Bronchial epithelial cell (primary cell): ENCODE measurements at regions not wholly inside any gene's neighbourhood (a gene's known extent, or its start where the extent isn't known, plus 50 kb on each side); places are given as distances from the start of the nearest gene placed in this dataset.

ENCODE experiments used
- DNase-seq: peaks from one replicate; pipeline ENCODE4 v3.0.0-alpha.2; 2010; ENCODE audit warnings: low read depth
- FAIRE-seq: peaks from 2 replicates; lab custom pipeline; 2011; peaks lifted over from hg19 to GRCh38; lab: Jason Lieb, UNC
- H3K27me3 ChIP-seq: 2 replicates; pipeline ENCODE4 v1.5.1; 2011; ENCODE audit warnings: low read length; ENCODE audit not compliant: control insufficient read depth, insufficient read depth
- H3K36me3 ChIP-seq: 2 replicates; pipeline ENCODE4 v1.5.1; 2011; ENCODE audit warnings: low read length; ENCODE audit not compliant: control insufficient read depth, insufficient read depth
- H3K4me3 ChIP-seq: 2 replicates; pipeline ENCODE4 v1.5.1; 2011; ENCODE audit warnings: mild to moderate bottlenecking, low read depth, low read length, control low read depth
- TF ChIP-seq, protein P1 (sequence below): IDR thresholded peaks from 2 replicates; pipeline ENCODE4 v1.5.1; 2011; ENCODE audit warnings: mild to moderate bottlenecking, moderate library complexity, low read length, control low read depth, inconsistent platforms; ENCODE audit not compliant: insufficient read depth, severe bottlenecking

DNA sequence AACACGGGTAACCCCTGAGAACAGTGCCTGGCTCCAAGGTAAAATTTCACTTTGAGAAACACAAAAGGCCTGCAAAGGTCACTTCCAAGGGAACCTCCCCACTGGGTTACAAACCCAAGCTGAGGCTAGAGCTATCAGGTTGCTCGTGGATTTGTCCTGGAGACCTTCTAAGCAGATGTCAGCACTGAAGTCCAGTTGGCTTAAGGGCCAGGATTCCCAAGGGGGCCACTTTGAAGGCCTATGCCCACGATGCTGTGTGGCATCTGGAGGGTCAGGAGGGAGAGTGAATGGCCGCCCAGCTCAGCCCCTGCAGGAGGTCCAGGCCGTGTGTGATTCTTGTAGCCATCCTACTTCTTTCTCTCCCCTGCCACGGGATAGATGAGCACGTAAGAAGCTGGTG, 100.2 kb upstream of the FSTL4 start:
- no peaks in the 10 kb centered on the region for H3K27me3 ChIP-seq
- FAIRE-seq (no peak), DNase-seq (no peak)
- TF ChIP-seq, protein P1, sequence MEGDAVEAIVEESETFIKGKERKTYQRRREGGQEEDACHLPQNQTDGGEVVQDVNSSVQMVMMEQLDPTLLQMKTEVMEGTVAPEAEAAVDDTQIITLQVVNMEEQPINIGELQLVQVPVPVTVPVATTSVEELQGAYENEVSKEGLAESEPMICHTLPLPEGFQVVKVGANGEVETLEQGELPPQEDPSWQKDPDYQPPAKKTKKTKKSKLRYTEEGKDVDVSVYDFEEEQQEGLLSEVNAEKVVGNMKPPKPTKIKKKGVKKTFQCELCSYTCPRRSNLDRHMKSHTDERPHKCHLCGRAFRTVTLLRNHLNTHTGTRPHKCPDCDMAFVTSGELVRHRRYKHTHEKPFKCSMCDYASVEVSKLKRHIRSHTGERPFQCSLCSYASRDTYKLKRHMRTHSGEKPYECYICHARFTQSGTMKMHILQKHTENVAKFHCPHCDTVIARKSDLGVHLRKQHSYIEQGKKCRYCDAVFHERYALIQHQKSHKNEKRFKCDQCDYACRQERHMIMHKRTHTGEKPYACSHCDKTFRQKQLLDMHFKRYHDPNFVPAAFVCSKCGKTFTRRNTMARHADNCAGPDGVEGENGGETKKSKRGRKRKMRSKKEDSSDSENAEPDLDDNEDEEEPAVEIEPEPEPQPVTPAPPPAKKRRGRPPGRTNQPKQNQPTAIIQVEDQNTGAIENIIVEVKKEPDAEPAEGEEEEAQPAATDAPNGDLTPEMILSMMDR = no peak
- H3K36me3 ChIP-seq = no peaks in the 10 kb centered on the region
- no peak overlapping the region for H3K4me3 ChIP-seq

DNA sequence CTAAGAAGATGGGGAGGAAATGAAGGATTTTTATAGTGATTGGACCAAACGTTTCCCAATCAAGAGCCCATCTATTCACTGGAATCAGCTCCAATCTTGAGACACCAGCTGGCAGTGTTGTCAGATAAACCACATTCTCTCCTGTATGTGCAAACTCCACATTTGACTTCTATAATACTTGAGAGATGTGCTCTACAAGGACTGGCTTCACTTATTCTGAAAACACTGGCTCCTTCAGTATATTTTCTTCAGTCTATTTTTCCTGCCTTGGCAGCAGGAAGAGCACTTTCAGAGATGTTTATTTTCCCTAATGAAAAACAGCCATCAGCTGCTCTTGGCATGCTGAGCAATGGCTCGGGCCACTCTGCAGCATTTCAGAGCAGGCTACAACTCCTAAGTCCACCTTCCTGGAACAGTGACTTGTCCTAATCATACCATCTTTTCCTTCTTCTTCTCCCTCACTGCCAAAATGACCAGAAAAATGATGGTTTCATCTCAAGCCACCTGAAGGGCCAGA, 96.9 kb upstream of the FSTL4 start:
- DNase-seq (no peak), FAIRE-seq (no peak)
- TF ChIP-seq, protein P1 = no peak
- Histone ChIP-seq H3K36me3 (no peaks in the 10 kb centered on the region), H3K27me3 (no peaks in the 10 kb centered on the region), H3K4me3 (no peak overlapping the region)

GRCh38 chr5:133708331-133708850, 96.0 kb upstream of the FSTL4 start:
- Histone ChIP-seq H3K4me3 (no peak overlapping the region), H3K27me3 (no peaks in the 10 kb centered on the region), H3K36me3 (no peaks in the 10 kb centered on the region)
- FAIRE-seq (peak; percentile 55), DNase-seq (no peak)
- TF ChIP-seq, protein P1 = no peak

DNA sequence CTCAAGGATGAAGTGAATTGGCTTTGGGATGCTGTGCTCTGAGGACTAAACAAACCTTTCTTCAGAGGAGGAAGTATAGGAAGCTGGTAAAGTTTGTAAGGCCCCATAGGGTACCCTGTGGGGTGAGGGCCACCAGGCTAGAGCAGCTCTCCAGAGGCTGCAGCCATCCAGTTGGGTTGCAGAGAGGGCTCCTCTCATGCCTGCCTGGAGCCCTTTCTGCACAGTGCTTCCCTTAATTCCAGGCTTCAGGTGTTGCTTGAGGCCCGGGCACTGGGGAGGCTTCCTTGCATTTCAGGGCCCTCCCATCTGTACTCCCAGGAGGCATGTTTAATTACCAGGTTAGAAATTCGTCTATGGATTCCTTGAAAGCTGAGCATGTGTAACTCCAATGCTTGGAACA, 95.3 kb upstream of the FSTL4 start:
- Histone ChIP-seq H3K27me3 (no peaks in the 10 kb centered on the region), H3K36me3 (no peaks in the 10 kb centered on the region), H3K4me3 (no peak overlapping the region)
- FAIRE-seq = no peak
- DNase-seq = no peak
- TF ChIP-seq, protein P1 = no peak

DNA sequence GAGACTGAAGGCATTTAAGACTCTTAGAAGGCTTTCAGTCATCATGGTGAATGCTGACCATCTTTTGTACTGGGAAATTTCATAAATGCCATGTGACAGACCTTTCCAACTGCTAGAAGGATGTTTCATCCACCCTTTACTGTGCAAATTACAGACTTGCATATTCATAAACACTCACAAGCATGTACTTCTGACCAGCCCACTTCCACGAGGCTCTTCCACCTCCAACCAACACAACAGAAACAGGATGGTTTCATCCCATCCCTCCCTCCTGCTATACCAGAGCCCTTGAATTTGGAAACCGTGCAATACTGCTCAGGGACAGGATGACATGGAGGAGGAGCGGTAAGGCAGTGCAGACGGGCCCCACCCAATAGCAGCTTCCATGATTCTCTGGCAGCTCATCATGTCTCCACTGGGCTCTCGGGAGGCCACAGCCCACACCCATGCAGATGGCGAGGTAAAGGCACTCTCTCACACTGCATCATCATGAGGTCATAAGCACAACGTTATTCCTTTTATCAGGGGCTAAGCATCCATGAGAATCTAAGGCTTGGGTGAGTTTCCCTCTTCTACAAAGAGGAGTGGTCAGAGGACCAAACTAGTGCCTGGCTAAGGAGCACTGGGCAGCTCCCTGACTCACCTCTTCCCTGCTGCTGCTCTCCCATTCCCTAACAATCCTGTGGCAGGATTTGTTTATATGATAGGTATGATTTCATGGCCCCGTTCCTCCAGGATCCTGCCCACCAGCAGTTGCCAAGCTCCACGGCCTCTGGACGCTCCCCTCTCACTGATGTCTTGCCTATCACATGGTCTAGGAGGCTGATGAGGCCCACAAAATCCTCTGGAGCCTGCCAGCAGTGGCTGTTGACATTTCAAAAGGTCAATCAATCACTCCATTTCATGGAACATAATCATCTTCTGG, 94.4 kb upstream of the FSTL4 start:
- Histone ChIP-seq H3K36me3 (no peaks in the 10 kb centered on the region), H3K27me3 (no peaks in the 10 kb centered on the region), H3K4me3 (no peak overlapping the region)
- TF ChIP-seq, protein P1 = no peak
- FAIRE-seq = peak; percentile 13
- DNase-seq = no peak
